ENCODE measurements at regions not wholly inside any gene's neighbourhood (a gene's known extent, or its start where the extent isn't known, plus 50 kb on each side); places are given as distances from the start of the nearest gene placed in this dataset.

DNA sequence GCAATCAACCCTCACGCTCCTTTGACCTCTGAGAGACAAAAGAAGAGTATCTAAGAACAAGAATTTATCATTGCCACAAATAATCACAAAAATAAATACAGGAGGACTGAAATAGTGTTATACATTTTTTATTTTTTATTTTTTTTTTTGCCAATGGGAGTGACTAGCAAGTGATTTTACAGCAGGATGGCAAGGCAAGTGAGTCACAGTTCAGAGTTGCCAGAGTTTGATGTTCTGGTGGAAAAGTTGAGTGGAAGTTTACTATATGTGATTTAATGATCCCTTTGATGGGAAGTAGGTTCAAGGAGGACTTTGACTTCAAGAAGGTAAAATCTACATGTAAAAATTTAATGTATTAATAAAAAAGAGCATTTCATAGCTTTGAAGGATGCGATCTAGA, 2691.4 kb downstream of the PCDH9 start:
- TF ChIP-seq, protein P1, sequence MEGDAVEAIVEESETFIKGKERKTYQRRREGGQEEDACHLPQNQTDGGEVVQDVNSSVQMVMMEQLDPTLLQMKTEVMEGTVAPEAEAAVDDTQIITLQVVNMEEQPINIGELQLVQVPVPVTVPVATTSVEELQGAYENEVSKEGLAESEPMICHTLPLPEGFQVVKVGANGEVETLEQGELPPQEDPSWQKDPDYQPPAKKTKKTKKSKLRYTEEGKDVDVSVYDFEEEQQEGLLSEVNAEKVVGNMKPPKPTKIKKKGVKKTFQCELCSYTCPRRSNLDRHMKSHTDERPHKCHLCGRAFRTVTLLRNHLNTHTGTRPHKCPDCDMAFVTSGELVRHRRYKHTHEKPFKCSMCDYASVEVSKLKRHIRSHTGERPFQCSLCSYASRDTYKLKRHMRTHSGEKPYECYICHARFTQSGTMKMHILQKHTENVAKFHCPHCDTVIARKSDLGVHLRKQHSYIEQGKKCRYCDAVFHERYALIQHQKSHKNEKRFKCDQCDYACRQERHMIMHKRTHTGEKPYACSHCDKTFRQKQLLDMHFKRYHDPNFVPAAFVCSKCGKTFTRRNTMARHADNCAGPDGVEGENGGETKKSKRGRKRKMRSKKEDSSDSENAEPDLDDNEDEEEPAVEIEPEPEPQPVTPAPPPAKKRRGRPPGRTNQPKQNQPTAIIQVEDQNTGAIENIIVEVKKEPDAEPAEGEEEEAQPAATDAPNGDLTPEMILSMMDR (IDR thresholded peaks at IDR 0.05) = no peak
- TF ChIP-seq POLR2A (IDR thresholded peaks at IDR 0.05) = no peak
